GM12891 (cell line): ENCODE measurements at regions not wholly inside any gene's neighbourhood (a gene's known extent, or its start where the extent isn't known, plus 50 kb on each side); places are given as distances from the start of the nearest gene placed in this dataset.
"Not testable (repeated sequence)": the region's sequence is repeated elsewhere in the genome, so short reads cannot be mapped to it uniquely, and the experiment has no call there.

Experiments used
- DNase-seq: peaks from one replicate; pipeline ENCODE4 v3.0.0; 2011; ENCODE audit warnings: low spot score; ENCODE audit not compliant: insufficient read length
- FAIRE-seq: peaks from 2 replicates; lab custom pipeline; 2011; peaks lifted over from hg19 to GRCh38; lab: Jason Lieb, UNC
- PAX5 ChIP-seq: IDR thresholded peaks from 2 replicates; pipeline ENCODE4 v1.6.1; 2011; ENCODE audit warnings: low read length, moderate library complexity, mild to moderate bottlenecking; ENCODE audit not compliant: insufficient read depth, severe bottlenecking
- POLR2A ChIP-seq: IDR thresholded peaks from 2 replicates; pipeline ENCODE4 v1.6.1; 2011; ENCODE audit warnings: low read depth, low read length, control low read depth
- POLR2AphosphoS5 ChIP-seq: IDR thresholded peaks from 2 replicates; pipeline ENCODE4 v1.6.1; 2011; ENCODE audit warnings: low read depth, low read length, control low read depth
- POU2F2 ChIP-seq: IDR thresholded peaks from 2 replicates; pipeline ENCODE4 v1.6.1; 2011; ENCODE audit warnings: low read depth, mild to moderate bottlenecking, control low read depth, low read length, moderate library complexity
- SPI1 ChIP-seq: IDR thresholded peaks from 2 replicates; pipeline ENCODE4 v1.6.1; 2011; ENCODE audit warnings: low read depth, low read length, control low read depth
- TAF1 ChIP-seq: IDR thresholded peaks from 2 replicates; pipeline ENCODE4 v1.6.1; 2011; ENCODE audit warnings: low read depth, low read length, control low read depth

DNA sequence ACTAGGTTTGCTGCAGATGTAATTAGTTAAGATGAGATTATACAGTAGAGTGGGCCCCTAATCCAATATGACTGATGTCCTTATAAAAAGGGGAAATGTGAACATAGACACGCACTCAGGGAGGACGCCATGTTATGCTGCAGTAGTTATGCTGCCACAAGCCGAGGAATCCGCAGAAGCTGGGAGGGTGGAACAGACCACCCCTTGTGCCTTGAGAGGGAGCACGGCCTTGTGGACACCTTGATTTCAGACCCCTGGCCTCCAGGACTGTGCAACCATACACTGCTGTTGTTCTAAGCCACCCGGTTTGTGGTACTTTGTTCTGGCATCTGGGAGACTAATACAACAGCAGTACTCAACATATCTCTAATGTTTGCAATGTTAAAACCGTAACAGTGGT is 57.9 kb upstream of the HIVEP3 start:
- TF ChIP-seq POLR2AphosphoS5 (no peak), TAF1 (no peak), POLR2A (no peak), PAX5 (no peak), SPI1 (0 out of 2 replicates have a peak, but pooled peaks have one; percentile 2)
- FAIRE-seq = peak; percentile 23
- DNase-seq = no peak

GRCh38 chr1:41975850-41976569 is 57.3 kb upstream of the HIVEP3 start:
- no peak for DNase-seq
- TF ChIP-seq POLR2AphosphoS5 (no peak), SPI1 (no peak), POU2F2 (no peak), PAX5 (no peak), TAF1 (no peak), POLR2A (no peak)
- FAIRE-seq = no peak

GRCh38 chr1:41975121-41975520 is 56.4 kb upstream of the HIVEP3 start:
- FAIRE-seq (no peak), DNase-seq (no peak)
- TF ChIP-seq PAX5 (no peak), POLR2A (no peak), SPI1 (no peak), TAF1 (no peak), POLR2AphosphoS5 (no peak), POU2F2 (no peak)

DNA sequence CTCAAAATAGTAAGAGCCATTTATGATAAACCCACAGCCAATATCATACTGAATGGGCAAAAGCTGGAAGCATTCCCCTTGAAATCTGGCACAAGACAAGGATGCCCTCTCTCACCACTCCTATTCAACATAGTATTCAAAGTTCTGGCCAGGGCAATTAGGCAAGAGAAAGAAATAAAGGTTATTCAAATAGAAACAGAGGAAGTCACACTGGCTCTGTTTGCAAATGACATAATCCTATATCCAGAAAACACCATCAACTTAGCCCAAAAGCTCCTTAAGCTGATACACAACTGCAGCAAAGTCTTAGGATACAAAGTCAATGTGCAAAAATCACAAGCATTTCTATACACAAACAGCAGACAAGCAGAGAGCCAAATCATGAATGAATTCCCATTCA is 49.8 kb upstream of the HIVEP3 start:
- not testable (repeated sequence) for DNase-seq, FAIRE-seq
